Activated T-cell treated with anti-CD3 and anti-CD28 coated beads, Interleukin-2, amount 50 U/mL, for 72 hours (primary cell): ENCODE measurements at regions not wholly inside any gene's neighbourhood (a gene's known extent, or its start where the extent isn't known, plus 50 kb on each side); places are given as distances from the start of the nearest gene placed in this dataset.

Experiments
- ATAC-seq, 2 donors: fragments of 150-1000 bp; cut with Tn5 transposase; replicated peaks in 1 of 2; 2 replicates each; pipeline ENCODE4 v1.10.0; 2021; ENCODE audit warnings: moderate library complexity in 2 of 2, mild to moderate bottlenecking in 1 of 2
- DNase-seq, 2 donors: peaks; one replicate each; pipeline ENCODE4 v3.0.0; 2021 to 2022; ENCODE audit warnings: mixed read lengths in 1 of 2
- H3K27ac Mint-ChIP-seq: one replicate; pipeline ENCODE4 v1.8.0; 2022; ENCODE audit warnings: mild to moderate bottlenecking, moderate library complexity, mixed read lengths
- H3K27me3 Mint-ChIP-seq: one replicate; pipeline ENCODE4 v1.8.0; 2022; ENCODE audit warnings: low read depth, mixed read lengths
- H3K36me3 Mint-ChIP-seq, 2 donors: one replicate each; pipeline ENCODE4 v1.8.0; 2022; ENCODE audit warnings: mixed read lengths in 2 of 2, mild to moderate bottlenecking in 1 of 2; ENCODE audit not compliant: insufficient read depth in 2 of 2
- H3K4me1 Mint-ChIP-seq: one replicate; pipeline ENCODE4 v1.8.0; 2022; ENCODE audit warnings: low read depth, mixed read lengths
- H3K4me3 Mint-ChIP-seq, 2 donors: one replicate each; pipeline ENCODE4 v1.8.0; 2022; ENCODE audit warnings: mild to moderate bottlenecking in 2 of 2, mixed read lengths in 2 of 2, moderate library complexity in 2 of 2
- H3K9me3 Mint-ChIP-seq, 2 donors: one replicate each; pipeline ENCODE4 v1.8.0; 2022; ENCODE audit warnings: mixed read lengths in 2 of 2

DNA sequence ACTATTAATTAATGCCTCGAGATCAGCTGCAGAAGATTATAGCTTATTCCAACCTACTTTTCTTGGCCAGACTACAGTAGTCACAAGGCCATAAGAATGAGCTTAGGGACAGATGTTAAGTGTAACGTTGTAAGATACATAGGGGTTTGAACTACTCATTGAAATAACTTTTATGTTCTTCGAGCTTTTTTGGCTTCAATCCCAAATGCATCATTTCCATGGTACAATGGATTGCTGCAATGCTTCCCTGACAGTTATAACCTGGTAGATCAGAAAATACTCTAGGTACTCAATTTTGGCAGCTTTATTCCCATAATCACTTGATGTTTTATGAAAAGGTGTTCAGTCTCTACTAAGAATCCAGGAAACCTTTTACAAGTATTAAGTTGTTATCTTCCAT, 2216.7 kb upstream of the PCDH20 start:
- ATAC-seq (no peak), DNase-seq (no peak)
- Mint-ChIP-seq H3K4me3 (no peak overlapping the region), H3K27ac (no peak overlapping the region), H3K4me1 (no peaks in the 10 kb centered on the region), H3K9me3 (peaks cover 0 to 3% of the 10 kb centered on the region in 2 donors), H3K27me3 (no peaks in the 10 kb centered on the region), H3K36me3 (no peaks in the 10 kb centered on the region)

DNA sequence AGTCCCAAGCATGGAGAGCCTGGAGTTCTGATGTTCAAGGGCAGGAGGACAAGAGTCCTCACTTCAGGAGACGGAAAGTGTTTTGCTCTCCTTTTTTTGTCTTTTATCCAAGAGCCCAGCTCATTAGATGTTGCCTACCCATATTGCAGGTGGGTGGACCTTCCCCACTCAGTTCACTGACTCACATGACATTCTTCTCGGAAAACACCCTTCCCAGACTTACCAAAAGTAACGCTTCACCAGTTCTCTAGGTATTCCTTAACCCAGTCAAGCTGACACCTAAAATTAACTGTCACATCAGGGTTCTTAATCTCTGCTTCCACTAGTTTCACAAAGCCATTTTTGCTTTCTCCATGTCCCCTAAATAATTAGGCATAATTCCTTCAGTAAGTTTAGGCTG, 2215.4 kb upstream of the PCDH20 start:
- no peaks in the 10 kb centered on the region for H3K4me1 Mint-ChIP-seq
- DNase-seq (no peak), ATAC-seq (no peak)
- no peak overlapping the region for H3K4me3 Mint-ChIP-seq
- H3K36me3 Mint-ChIP-seq = no peaks in the 10 kb centered on the region
- H3K27me3 Mint-ChIP-seq = no peaks in the 10 kb centered on the region
- H3K9me3 Mint-ChIP-seq = peaks cover 2 to 3% of the 10 kb centered on the region in 2 donors
- H3K27ac Mint-ChIP-seq = no peak overlapping the region

DNA sequence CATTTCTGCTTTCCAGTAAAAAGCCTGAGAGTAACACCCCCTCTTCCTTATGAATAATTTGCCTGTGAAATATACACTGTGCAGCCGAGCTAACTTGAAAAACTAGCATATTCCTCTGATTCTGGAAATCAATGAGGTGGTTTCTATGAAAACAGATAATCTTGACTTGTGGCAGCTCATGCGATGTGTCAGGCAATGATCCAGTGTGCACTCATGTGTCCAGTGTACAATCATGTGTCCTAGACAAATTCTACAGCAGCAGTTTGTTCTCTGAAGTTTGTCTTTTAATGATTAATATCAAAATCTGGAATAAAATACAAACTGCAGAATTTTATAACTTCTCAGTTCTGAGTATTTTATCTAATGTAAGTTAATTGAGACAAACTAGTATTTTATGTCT, 2213.9 kb upstream of the PCDH20 start:
- Mint-ChIP-seq H3K27me3 (no peaks in the 10 kb centered on the region), H3K4me1 (no peaks in the 10 kb centered on the region)

DNA sequence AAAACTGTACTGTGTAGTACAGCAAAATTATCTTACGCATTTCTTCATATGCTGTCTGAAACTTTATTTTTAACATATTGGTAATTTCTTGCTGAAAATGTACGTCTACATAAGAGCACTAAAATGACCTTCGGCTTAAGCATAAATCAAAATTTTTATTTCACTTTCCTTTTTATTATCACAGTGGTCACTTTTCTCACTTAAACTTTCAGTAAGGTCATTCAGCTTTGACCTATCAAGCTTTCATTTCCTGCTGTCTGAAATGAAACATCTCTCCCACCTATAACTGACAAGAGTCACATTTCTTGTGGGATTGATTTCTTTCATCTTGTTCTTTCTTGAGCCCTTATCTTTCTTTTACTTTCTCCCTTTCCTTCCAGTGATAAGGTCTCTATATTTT, 2212.7 kb upstream of the PCDH20 start:
- ATAC-seq = no peak
- Mint-ChIP-seq H3K27me3 (no peaks in the 10 kb centered on the region), H3K36me3 (no peaks in the 10 kb centered on the region), H3K4me1 (no peaks in the 10 kb centered on the region), H3K4me3 (no peak overlapping the region), H3K27ac (no peak overlapping the region), H3K9me3 (peaks cover 2 to 5% of the 10 kb centered on the region in 2 donors)
- no peak for DNase-seq

More for the DNA sequence above, 2213.9 kb upstream of the PCDH20 start:
- Mint-ChIP-seq H3K9me3 (peaks cover 2 to 3% of the 10 kb centered on the region in 2 donors), H3K36me3 (no peaks in the 10 kb centered on the region), H3K27ac (no peak overlapping the region), H3K4me3 (no peak overlapping the region)
- DNase-seq (no peak), ATAC-seq (no peak)

DNA sequence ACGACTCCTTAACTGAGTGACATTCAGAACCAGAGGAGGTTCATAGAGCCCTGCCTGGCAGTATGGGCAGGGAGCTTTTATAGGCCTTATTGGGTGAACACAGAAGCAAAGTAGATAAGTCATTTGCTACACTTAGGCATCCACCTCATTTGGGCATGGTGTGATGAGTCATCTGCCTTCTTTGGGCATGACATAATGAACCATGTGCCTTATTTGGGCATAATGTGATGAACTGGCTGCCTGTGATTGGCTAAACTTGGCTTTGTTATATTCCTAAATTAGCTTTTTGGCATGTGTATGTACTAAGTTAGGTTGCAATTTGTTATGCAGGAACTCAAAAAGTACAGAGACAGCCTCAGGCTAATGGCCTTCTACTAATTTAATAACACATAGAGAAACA, 2210.2 kb upstream of the PCDH20 start:
- no peaks in the 10 kb centered on the region for H3K4me1 Mint-ChIP-seq
- no peaks in the 10 kb centered on the region for H3K27me3 Mint-ChIP-seq
- no peak for DNase-seq
- peaks cover 7 to 12% of the 10 kb centered on the region in 2 donors for H3K9me3 Mint-ChIP-seq
- H3K4me3 Mint-ChIP-seq = no peak overlapping the region
- no peaks in the 10 kb centered on the region for H3K36me3 Mint-ChIP-seq
- no peak for ATAC-seq
- H3K27ac Mint-ChIP-seq = no peak overlapping the region

DNA sequence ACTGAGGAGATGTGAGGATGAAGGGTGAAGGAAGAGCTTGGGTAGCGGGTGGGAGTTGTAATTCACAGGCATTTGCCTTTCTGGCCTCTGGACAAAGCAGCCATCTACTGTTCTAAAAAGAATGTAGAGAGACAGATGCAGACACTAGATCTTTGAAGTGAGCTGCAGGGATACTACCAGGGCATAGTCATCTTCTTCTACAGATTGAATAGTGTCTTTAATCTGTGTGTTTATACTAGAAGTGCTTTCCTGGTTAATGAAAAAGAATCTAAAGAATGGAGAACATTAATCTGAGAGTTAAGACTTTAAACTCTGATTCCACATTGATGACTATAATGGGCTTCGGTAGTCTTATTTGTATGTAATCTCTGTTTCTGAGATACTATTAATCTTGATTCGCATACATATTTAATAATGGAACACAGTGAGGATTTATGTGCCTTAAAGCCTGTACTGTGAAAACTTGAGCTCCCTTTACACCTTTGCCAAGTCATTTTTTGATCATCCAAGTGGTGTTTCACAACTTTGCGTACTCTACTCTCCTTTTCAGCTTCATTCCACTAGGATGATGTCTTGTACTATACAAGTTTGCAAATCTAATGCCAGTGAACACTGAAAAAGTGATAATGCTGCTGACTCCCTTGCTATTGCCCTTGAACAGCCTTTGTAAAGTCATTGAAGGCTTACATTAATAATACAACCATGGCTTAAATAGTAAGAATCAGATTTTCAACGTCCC, 2199.4 kb upstream of the PCDH20 start:
- ATAC-seq (no peak), DNase-seq (no peak)
- Mint-ChIP-seq H3K4me3 (no peak overlapping the region), H3K36me3 (no peaks in the 10 kb centered on the region), H3K27ac (no peak overlapping the region), H3K4me1 (no peaks in the 10 kb centered on the region), H3K27me3 (no peaks in the 10 kb centered on the region), H3K9me3 (peaks cover 4 to 8% of the 10 kb centered on the region in 2 donors)

DNA sequence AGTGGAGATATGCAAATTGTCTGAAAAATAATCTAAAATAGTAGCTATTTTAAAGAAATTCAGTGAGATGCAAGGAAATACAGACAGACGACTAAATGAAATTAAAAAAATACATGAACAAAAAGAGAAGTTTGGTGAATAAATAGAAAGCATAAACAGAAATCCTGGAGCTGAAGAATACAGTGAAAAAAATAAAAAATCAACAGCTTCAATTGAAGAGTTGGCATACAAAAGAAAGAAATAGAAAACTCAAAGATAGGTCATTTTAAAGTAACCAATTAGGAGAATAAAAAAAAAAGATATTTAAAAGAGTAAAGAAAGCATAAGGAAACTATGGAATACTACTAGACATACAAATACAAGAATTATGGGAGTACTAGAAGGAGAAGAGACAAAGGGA, 2191.5 kb upstream of the PCDH20 start:
- peaks cover 10 to 12% of the 10 kb centered on the region in 2 donors for H3K9me3 Mint-ChIP-seq

DNA sequence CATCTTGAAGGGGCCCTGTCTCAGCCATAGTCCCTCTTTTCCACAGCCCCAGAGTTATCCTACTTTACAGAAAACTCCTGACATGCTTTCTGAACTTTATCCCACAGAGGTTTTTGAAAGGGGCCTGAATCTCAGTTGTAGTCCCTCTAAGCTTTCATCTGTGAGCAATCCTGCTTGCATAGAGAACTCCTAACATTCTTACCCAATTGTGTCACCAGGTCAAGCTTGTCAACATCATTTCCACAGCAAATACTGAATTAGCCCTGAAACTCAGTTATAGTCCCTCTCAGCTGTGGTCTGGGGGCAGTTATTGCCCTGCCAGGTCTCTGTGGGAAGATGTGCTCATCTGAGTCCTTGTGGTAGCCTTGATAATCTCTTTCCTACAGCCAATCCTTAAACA, 2190.3 kb upstream of the PCDH20 start:
- Mint-ChIP-seq H3K4me3 (no peak overlapping the region), H3K4me1 (no peaks in the 10 kb centered on the region), H3K9me3 (peaks cover 7 to 17% of the 10 kb centered on the region in 2 donors), H3K36me3 (peaks cover 3% of the 10 kb centered on the region in 2 donors), H3K27me3 (no peaks in the 10 kb centered on the region), H3K27ac (no peak overlapping the region)
- no peak for ATAC-seq
- DNase-seq = no peak

More for the DNA sequence above, 2191.5 kb upstream of the PCDH20 start:
- H3K27ac Mint-ChIP-seq = no peak overlapping the region
- H3K4me1 Mint-ChIP-seq = no peaks in the 10 kb centered on the region
- ATAC-seq (no peak), DNase-seq (no peak)
- no peak overlapping the region for H3K4me3 Mint-ChIP-seq
- peaks cover 3% of the 10 kb centered on the region in 2 donors for H3K36me3 Mint-ChIP-seq
- no peaks in the 10 kb centered on the region for H3K27me3 Mint-ChIP-seq

DNA sequence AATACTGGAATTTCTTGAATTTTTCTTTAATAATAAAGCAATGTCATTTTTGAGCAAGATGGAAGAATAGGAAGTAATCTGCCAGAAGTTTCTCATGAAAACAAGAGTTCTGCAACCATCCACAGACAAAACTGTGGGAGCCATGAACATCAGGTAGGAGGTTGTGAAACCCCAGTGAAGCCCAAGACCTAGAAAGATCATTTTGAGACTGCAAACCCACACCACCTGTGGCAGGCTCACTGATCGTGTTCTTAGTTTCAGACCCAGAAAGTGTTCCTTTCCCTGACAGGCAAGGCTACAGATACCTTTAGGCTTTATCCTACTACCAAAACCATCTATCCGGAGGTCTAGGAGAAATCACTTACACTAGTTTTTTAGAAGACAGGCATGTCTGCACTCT, 2189.8 kb upstream of the PCDH20 start:
- DNase-seq (no peak), ATAC-seq (no peak)
- Mint-ChIP-seq H3K27ac (no peak overlapping the region), H3K27me3 (no peaks in the 10 kb centered on the region), H3K9me3 (peaks cover 7 to 17% of the 10 kb centered on the region in 2 donors), H3K4me3 (no peak overlapping the region), H3K36me3 (peaks cover 3% of the 10 kb centered on the region in 2 donors), H3K4me1 (no peaks in the 10 kb centered on the region)

DNA sequence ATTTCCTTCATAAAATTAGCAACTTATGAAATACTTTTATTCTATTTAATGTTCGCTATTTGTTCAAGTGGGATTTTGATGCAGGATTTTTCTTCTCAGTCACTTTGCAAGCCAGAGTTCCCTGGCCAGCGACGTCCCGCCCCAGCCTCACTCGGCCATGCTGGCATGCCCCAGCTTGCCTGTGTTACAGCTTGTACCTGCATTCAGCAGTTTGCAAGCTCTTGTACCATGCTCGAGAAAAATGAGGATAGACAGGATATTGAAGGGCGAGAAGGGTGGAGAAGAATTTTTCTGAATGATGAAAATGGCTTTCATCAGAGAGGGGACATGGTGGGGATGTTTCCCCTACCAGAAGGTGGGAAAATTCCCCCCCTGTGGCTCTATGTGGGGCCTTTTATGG, 2180.2 kb upstream of the PCDH20 start:
- no peak overlapping the region for H3K4me3 Mint-ChIP-seq
- no peak for DNase-seq
- no peak for ATAC-seq
- H3K27me3 Mint-ChIP-seq = no peaks in the 10 kb centered on the region
- no peaks in the 10 kb centered on the region for H3K4me1 Mint-ChIP-seq
- no peak overlapping the region for H3K27ac Mint-ChIP-seq
- H3K36me3 Mint-ChIP-seq = peaks cover 0 to 2% of the 10 kb centered on the region in 2 donors
- H3K9me3 Mint-ChIP-seq = peaks cover 2 to 4% of the 10 kb centered on the region in 2 donors

DNA sequence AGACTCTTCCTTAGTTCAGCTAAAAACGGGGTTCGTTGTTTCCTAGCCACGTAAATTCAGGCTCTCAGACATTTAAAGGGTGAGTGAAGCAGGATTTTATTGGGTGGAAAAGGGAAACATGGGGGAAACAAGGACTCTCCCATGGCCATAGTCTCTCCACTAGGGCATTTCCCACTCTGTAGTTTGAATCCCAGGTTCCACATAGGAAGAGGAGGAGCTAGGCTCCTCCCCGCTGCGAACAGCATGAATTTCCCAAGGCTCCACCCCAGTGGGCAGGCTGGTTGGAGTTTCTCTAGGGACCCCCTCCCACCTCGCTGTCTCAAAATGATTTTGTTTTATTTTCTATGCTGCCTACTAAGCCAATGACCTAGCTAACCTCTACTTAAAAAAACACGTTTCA, 2170.8 kb upstream of the PCDH20 start:
- no peak overlapping the region for H3K4me3 Mint-ChIP-seq
- no peaks in the 10 kb centered on the region for H3K27me3 Mint-ChIP-seq
- no peak for ATAC-seq
- peaks cover 0 to 3% of the 10 kb centered on the region in 2 donors for H3K36me3 Mint-ChIP-seq
- no peak for DNase-seq
- H3K4me1 Mint-ChIP-seq = no peaks in the 10 kb centered on the region
- H3K27ac Mint-ChIP-seq = no peak overlapping the region
- peaks cover 9 to 10% of the 10 kb centered on the region in 2 donors for H3K9me3 Mint-ChIP-seq

DNA sequence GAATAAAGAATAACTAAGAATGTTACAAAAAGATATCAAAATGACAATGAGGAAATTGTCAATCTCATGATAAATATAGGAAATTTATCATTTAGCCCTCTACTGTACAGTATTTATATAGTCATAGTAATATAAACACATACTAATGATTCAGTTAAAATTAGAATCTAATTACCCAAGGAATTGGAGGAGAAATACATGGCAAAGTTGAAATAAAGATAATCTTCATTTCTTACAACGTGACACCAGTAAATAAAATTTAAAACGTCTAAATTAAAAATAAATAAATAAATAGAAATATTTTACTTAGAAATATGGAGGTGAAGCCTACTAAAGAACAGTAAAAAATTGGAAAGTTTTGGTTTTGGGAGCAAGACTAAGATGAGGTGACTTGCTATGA, 2163.1 kb upstream of the PCDH20 start:
- ATAC-seq (no peak), DNase-seq (no peak)
- Mint-ChIP-seq H3K4me3 (no peak overlapping the region), H3K27ac (no peak overlapping the region), H3K4me1 (no peaks in the 10 kb centered on the region), H3K27me3 (no peaks in the 10 kb centered on the region), H3K9me3 (peaks cover 13 to 18% of the 10 kb centered on the region in 2 donors), H3K36me3 (peaks cover 0 to 2% of the 10 kb centered on the region in 2 donors)

DNA sequence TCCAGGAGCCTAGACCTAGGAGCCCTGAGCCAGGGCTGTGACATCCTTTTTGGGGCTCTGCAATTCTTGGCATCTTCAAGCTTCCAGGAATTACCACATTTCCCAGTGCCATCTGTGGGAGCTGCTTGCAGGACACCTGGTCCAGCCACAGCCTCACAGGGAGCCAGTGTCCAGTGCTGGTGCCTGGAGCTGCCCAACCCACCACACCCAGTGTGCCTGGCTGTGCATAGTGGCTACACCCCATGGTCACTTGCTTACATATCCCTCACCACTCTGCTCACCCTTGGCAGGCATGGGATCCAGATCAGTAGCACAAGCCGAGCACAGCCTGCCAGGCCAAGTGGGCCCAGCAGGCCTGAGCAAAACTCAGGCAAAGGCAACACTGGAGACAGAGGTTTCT, 2151.4 kb upstream of the PCDH20 start:
- peaks cover 0 to 2% of the 10 kb centered on the region in 2 donors for H3K9me3 Mint-ChIP-seq
- DNase-seq (no peak), ATAC-seq (no peak)
- H3K4me3 Mint-ChIP-seq = no peak overlapping the region
- H3K27ac Mint-ChIP-seq = no peak overlapping the region
- H3K4me1 Mint-ChIP-seq = no peaks in the 10 kb centered on the region
- no peaks in the 10 kb centered on the region for H3K27me3 Mint-ChIP-seq
- H3K36me3 Mint-ChIP-seq = no peaks in the 10 kb centered on the region

DNA sequence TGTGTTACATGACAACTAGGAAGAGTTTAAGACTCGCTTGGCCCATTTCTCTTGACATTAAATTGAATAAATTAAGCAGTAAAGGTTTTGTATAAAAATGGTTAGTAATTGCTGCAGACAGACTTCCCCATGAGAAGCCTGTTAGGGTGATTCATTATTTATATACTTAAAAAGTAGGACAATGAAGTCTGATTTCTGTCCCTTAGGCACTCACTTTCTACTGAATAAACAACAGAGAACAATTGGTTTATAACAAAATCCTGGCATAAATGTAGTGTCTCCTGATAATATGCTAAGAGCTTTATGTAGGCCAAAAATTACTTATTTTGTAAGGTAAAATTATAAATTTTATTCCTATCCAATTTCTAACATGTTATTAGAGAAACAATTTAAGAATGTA, 2138.5 kb upstream of the PCDH20 start:
- DNase-seq (no peak), ATAC-seq (no peak)
- H3K9me3 Mint-ChIP-seq = peaks cover 0 to 2% of the 10 kb centered on the region in 2 donors
- H3K36me3 Mint-ChIP-seq = no peaks in the 10 kb centered on the region
- no peaks in the 10 kb centered on the region for H3K27me3 Mint-ChIP-seq
- no peak overlapping the region for H3K4me3 Mint-ChIP-seq
- no peak overlapping the region for H3K27ac Mint-ChIP-seq
- no peaks in the 10 kb centered on the region for H3K4me1 Mint-ChIP-seq
